ENCODE measurements at regions not wholly inside any gene's neighbourhood (a gene's known extent, or its start where the extent isn't known, plus 50 kb on each side); places are given as distances from the start of the nearest gene placed in this dataset.

- no peak for TF ChIP-seq CTCF (IDR thresholded peaks at IDR 0.05; ENCODE audit: extremely low read depth, insufficient read depth, missing control alignments)
- in situ Hi-C loops (cut with MboI; ENCODE audit: low pct_unique_long_range_greater_than_20kb, low sequenced_read_pairs, unreplicated experiment), result no loop called here
- no peak for DNase-seq (ENCODE audit: low spot score)
Measured at GRCh38 chr18:27447930-27448329, 262.8 kb upstream of the CHST9 start.

GRCh38 chr18:27447451-27447881 lies 262.4 kb upstream of the CHST9 start:
- no peak for DNase-seq (ENCODE audit: low spot score)
- no peak for TF ChIP-seq CTCF (IDR thresholded peaks at IDR 0.05; ENCODE audit: extremely low read depth, insufficient read depth, missing control alignments)
- in situ Hi-C loops (cut with MboI; ENCODE audit: low pct_unique_long_range_greater_than_20kb, low sequenced_read_pairs, unreplicated experiment), result no loop called here

- in situ Hi-C loops (cut with MboI; ENCODE audit: low pct_unique_long_range_greater_than_20kb, low sequenced_read_pairs, unreplicated experiment), result no loop called here
- TF ChIP-seq CTCF (IDR thresholded peaks at IDR 0.05; ENCODE audit: extremely low read depth, insufficient read depth, missing control alignments), result no peak
- no peak for DNase-seq (ENCODE audit: low spot score)
Measured at GRCh38 chr18:27430595-27430994, 245.5 kb upstream of the CHST9 start.

- no peak for TF ChIP-seq CTCF (IDR thresholded peaks at IDR 0.05; ENCODE audit: extremely low read depth, insufficient read depth, missing control alignments)
- in situ Hi-C loops (cut with MboI; ENCODE audit: low pct_unique_long_range_greater_than_20kb, low sequenced_read_pairs, unreplicated experiment), result no loop called here
- no peak for DNase-seq (ENCODE audit: low spot score)
Measured at GRCh38 chr18:27428716-27429475, 243.8 kb upstream of the CHST9 start.

GRCh38 chr18:27428120-27428519 lies 243.0 kb upstream of the CHST9 start:
- no peak for TF ChIP-seq CTCF (IDR thresholded peaks at IDR 0.05; ENCODE audit: extremely low read depth, insufficient read depth, missing control alignments)
- in situ Hi-C loops (cut with MboI; ENCODE audit: low pct_unique_long_range_greater_than_20kb, low sequenced_read_pairs, unreplicated experiment), result no loop called here
- DNase-seq (ENCODE audit: low spot score), result no peak

- TF ChIP-seq CTCF (IDR thresholded peaks at IDR 0.05; ENCODE audit: extremely low read depth, insufficient read depth, missing control alignments), result no peak
- in situ Hi-C loops (cut with MboI; ENCODE audit: low pct_unique_long_range_greater_than_20kb, low sequenced_read_pairs, unreplicated experiment), result no loop called here
- no peak for DNase-seq (ENCODE audit: low spot score)
Measured at GRCh38 chr18:27423581-27423980, 238.5 kb upstream of the CHST9 start.
